IPS-NIHi7 (cell line): ENCODE measurements at regions not wholly inside any gene's neighbourhood (a gene's known extent, or its start where the extent isn't known, plus 50 kb on each side); places are given as distances from the start of the nearest gene placed in this dataset.

Experiments used
- DNase-seq: peaks from one replicate; pipeline ENCODE4 v3.0.0; 2012; ENCODE audit warnings: mixed read lengths; ENCODE audit errors: extremely low spot score

GRCh38 chr2:150710041-150710440 lies 222.6 kb upstream of the RND3 start:
- DNase-seq, result no peak

DNA sequence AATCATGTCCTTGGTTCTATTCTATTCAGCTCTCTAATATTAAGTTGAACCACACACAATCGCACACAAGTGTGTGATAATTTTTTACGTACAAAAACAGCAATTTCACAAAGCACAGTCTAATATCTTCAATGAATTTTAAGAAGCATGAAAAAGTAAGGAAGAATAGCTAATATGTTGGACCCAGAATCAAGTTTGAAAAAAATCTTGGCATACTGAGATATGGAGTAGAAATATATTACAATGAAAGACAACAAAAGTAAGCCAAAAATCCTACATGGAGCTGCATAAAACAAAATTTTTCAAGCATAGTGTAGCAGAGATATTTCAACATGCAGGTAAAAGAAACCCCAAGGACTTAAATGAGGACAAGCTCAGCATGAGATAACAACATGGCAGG lies 219.1 kb upstream of the RND3 start:
- DNase-seq, result no peak

DNA sequence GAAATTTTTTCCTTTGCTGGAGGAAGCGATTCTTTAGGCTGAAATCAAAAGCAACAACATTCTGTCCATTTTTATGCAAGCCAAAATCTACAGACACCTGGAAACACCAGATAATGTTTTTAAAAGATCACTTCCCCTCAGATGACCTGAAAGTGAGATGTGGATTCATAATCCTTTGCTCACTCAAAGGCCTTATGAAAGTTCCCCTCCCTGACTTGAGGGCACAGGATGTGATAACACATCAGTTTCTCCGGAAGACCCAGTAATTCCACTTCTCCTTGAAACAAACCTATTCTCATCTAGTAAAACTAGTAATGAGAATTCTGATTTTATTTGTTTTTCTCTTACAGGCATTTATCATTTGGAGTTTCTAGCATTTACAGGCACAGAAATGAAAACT lies 218.3 kb upstream of the RND3 start:
- DNase-seq, result no peak

DNA sequence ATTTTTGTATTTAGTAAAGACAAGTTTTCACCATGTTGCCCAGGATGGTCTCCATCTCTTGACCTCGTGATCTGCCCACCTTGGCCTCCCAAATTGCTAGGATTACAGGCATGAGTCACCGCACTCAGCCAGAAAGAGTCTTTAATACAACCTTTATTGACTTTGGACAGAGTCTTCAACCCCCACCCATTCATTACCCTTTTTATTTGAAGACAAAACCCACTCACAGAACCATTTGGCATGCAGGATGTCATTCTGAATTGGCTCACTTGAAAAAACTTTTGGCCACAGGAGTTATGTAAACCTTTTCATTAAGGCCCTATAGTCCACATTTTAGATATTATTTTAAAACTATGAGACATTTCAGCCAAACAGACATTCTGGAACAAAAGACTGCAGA lies 217.9 kb upstream of the RND3 start:
- DNase-seq, result no peak

GRCh38 chr2:150702791-150703190 lies 215.3 kb upstream of the RND3 start:
- no peak for DNase-seq

DNA sequence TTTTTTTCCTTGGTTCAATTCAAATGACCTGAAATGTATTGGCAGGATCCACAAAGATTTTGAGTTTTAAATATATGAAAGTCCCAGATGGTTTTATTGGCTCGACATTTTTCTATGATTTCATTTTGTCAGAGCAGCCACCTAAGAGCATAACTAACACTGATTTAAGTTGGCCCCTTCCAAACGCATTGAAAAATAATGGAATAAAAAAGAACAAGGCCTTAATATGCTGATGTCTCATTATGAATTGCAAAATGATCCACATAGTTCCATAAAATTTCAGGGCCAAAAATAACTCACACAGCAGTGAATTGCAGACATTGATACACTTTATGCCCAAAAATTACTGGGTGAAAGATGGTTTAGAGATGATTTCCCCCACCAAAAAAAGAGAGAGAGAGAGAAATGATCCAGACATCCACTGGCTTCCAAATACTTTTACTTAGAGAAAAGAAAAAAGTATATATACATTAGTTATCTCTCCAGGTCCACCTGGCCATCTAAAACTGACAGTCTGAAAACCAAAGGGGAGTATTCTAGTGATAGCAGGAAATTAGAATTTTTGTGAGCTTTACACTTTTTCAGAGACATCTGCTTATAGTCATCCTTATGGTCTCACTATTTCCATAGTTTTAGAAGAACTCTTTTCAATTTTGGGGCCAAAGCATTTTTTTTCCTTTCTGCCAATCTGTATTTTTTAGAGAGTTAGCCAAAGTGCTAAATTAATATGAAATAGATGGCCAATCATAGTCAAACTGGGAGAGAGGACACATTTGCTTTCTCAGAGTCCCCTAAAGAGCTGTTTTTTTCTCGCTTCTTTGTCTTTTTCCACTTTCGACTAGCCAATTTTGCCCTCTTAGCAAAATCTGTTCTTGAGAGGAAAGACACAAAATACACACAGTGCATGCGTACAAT lies 213.5 kb upstream of the RND3 start:
- no peak for DNase-seq

DNA sequence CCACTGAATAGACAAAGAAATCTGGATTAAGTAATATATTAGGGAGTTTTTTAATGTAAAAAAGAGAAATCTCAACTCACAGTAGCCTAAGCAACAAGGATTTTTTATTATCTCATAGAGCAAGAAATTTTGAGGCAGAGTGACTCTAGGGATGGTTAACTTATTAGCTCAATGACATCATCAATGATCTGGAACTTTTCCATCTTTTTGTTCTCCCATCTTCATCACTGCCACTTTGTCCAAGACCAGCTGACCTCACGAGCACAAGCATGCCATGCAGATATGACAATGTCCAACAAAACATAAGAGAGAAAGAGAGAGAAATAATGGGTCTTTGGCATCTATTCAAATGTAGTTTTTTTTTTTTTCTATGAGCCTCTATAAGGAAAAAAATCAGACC lies 211.8 kb upstream of the RND3 start:
- DNase-seq, result no peak

DNA sequence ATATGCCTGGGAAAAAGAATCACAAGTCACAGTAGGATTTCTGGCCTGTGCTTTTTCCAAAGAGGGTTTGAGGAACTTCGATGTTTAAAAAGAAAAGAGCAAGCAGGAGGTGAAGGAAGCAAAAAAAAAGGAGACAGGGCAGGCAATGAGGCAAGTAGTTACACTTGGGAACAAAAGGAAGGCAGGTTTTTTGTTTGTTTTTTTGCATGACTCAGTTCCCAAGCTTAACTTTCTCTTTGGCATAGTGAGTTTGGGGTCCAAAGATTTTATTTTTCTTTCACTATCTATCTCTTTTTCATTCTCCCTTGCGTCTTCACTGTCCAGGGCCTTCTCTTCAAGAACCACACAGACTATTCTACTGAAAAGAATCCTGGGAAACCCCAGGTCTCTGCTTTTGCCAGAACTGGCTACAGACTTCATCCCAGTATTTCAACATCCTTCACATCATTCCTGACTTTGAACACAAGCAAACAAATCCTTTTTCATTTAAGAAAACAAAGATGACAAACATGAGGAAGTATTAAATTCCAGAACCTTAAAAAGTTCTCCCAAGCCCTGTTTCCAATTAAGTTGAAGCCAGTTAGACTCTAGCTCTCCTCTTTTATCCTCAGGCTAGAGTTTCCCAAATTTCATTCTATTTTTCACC lies 210.7 kb upstream of the RND3 start:
- no peak for DNase-seq

GRCh38 chr2:150697596-150697995 lies 210.1 kb upstream of the RND3 start:
- DNase-seq, result no peak

DNA sequence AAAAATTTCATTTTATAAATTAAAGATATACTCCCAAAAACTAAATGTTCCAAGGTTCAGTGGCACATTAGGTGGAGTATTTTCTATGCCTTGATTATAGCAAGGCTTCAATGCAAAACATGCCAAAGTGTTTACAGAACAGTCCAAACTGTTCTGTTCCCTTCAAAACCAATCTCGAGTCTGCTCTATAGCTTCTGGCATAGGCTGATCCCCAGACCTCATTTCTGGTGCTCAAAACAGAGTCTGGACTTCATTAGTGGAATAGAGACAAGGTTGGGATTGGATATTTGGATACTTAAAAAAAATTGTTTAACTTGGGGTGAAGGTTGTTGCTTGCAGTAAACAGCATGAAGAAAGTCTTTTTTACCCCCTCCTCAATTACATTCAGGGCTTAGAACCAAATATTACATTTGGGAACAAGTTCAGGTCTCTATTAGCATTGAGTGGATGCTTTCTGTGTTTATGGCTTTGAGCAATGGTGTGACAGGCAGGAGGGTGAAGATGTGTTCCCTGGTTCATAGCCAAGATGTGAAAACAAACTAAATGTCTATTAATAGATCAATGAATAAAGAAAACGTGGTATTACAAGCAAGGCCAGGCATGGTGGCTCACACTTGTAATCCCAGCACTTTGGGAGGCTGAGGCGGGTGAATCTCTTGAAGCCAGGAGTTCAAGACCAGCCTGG lies 208.1 kb upstream of the RND3 start:
- no peak for DNase-seq

DNA sequence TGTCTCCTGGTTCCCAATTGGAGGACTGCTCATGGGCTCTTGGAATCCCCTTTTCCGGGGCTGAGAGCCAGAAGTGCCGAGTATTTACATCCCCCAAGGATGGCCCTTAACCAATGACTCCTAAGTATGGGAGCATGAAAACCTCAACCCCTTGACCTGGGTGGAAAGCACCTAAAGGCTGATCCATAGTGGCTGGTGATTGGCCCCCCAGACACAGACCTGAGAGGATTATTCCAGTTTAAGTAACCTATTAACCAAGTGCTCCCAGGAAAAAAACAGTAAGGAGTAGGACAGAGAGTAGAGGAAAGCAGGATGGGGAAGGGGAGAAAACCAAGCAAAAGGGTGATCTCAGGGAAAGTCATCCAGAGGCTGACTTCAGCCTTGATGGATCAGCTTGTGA lies 206.1 kb upstream of the RND3 start:
- DNase-seq, result no peak

DNA sequence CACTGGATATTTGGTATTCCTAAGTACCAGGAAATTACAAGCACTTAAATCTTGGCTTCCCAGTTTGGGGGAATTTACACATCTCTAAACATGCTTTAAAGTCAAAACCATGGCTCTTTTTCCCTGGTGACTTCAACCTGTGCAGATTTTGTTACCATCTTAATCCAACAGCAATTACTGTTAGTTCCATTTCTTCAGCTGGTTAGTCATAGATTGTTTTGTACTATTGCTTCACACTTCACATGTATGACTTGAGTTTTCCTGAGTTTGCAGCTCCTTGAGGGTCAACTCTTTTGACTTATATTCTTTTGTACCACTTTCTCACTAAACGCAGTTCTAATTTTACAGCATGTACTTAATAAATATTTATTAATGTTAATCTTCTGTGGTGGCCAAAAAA lies 203.4 kb upstream of the RND3 start:
- no peak for DNase-seq

DNA sequence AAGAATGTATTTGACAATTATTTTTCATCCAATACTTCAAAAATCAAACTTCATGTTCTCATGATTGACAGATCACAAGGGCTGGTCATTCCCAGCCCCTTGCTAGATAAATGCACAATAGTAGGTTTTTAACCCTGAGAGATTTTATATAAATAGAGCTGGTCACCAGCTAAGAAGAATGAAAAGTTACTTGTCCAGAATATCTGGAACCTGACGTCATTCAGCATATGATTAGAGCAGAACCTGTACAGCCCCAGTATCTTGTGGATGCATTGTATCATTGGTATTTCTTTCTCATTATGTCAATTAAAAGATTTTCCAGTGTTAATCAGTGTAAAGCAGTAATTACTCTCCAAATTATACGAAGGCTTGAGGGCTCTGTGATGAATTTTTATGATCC lies 202.8 kb upstream of the RND3 start:
- DNase-seq, result no peak

GRCh38 chr2:150689590-150689989 lies 202.1 kb upstream of the RND3 start:
- no peak for DNase-seq

GRCh38 chr2:150688016-150688415 lies 200.5 kb upstream of the RND3 start:
- no peak for DNase-seq

GRCh38 chr2:150686391-150686790 lies 198.9 kb upstream of the RND3 start:
- no peak for DNase-seq

- no peak for DNase-seq
Observed at GRCh38 chr2:150681120-150681804, 193.8 kb upstream of the RND3 start.

DNA sequence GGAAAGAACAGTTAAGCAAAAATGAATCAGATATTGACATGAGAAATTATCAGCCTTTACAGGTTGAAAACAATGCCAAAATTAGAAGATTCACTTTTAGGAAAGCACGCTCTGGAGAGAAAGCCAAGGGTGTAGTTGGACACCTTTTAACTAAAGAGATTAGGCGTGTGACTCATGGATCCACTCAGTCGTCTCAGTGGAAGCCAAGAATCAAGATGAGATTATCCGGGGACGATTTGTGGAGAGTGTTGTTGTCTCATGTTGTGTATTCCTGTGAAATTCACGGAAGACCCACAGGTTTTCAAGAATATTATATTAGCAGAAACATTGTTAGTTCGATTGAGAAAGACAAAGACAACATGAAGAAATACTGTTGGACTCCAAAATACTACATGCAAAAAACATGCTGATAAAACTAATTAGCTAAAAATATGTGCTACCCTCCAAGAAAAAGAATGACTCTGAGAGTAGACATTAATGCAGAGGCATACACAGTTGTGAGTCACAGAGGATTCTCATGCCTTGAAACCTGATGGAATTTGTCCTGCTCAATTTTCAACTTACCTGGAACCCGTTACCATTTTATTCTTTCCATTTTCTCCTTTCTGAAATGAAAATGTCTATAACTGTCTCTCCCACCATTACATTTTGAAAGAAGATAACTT lies 192.1 kb upstream of the RND3 start:
- no peak for DNase-seq

DNA sequence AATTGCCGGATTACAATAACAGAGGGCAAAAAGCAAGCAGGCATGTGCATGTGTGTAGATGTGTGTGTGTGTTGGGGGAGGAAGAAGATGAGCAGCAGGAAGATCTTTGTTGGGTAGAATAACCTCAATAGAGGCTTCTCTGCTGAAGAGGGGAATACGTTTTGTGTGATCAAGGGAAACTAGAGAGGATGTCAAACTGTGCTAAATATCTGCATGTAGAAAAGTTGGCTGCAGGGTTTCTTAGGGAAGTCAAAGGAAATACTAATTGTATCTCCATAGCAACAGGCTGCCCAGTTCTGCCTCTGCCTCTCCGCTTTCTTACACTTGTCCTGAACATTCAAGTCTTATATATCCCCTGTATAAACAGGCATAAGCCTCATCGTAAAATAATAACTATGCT lies 190.1 kb upstream of the RND3 start:
- DNase-seq, result peak; percentile 17

DNA sequence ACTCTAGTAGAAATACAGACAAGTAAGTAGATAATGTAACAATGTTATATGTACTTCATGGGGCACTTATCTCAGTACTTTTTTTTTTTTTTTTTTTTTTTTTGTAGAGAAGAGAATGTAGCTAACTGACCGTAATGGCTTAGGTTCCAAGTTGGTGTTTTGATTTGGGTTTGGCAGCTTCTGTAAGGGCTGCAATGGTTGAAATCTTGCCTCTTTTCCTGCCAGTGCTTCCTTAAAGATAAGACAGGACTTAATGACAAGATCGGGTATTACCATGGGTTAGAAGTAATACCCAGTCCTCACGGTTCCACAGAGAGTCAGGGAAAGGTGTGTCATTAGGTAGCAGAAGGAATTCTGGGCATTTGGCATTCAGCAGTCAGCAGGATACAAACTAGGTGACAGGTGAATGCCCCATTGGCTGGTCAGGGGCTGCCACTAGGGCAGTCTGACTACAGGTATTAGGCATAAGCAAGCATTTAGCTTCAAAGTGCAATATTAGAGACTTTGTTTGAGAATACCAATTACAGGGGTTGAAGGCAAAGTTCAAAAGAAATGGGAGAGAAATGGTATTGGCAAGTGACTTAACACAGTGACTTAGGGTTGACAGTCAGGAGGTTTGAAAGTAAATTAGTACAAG lies 189.4 kb upstream of the RND3 start:
- DNase-seq, result peak; percentile 18

- DNase-seq, result no peak
Observed at GRCh38 chr2:150675807-150676206, 188.3 kb upstream of the RND3 start.
